Erythroblast (primary cell): ENCODE measurements at regions not wholly inside any gene's neighbourhood (a gene's known extent, or its start where the extent isn't known, plus 50 kb on each side); places are given as distances from the start of the nearest gene placed in this dataset.

Experiments
- GATA1 ChIP-seq: IDR thresholded peaks from 2 replicates; pipeline ENCODE4 v1.6.1; 2011; ENCODE audit warnings: low read depth, mild to moderate bottlenecking, control low read depth, low read length, moderate library complexity
- POLR2A ChIP-seq: IDR thresholded peaks from 2 replicates; pipeline ENCODE4 v1.6.1; 2011; ENCODE audit warnings: mild to moderate bottlenecking, low read length

- TF ChIP-seq POLR2A (no peak), GATA1 (no peak)
These were observed 1347.6 kb downstream of the SI start for GRCh38 chr3:163730684-163731083.
